ENCODE measurements at regions not wholly inside any gene's neighbourhood (a gene's known extent, or its start where the extent isn't known, plus 50 kb on each side); places are given as distances from the start of the nearest gene placed in this dataset.

- no peak for DNase-seq
Observed at GRCh38 chr7:41118486-41118885, 584.4 kb downstream of the INHBA start.

GRCh38 chr7:41117431-41117830, 585.5 kb downstream of the INHBA start:
- DNase-seq, result no peak

DNA sequence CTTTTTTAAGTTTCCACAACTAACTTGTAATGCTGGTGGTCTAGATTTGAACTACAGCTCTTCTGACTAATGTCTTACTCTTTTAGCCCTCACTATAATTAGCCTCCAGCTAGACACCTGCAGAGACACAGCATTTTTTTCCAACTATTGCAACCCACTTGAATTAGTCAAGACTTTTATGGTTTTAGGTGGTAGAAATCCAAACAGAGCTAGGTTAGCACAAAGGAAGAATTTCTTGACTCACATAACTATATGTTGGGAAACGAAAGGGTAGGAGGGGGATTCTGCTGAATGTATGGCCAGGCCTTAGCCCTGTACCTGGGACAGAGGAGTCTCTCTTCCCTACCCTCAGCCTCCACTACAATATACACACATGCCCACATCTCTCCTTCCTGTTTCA, 586.1 kb downstream of the INHBA start:
- DNase-seq, result no peak

- DNase-seq, result no peak
Observed at GRCh38 chr7:41116337-41116736, 586.6 kb downstream of the INHBA start.

DNA sequence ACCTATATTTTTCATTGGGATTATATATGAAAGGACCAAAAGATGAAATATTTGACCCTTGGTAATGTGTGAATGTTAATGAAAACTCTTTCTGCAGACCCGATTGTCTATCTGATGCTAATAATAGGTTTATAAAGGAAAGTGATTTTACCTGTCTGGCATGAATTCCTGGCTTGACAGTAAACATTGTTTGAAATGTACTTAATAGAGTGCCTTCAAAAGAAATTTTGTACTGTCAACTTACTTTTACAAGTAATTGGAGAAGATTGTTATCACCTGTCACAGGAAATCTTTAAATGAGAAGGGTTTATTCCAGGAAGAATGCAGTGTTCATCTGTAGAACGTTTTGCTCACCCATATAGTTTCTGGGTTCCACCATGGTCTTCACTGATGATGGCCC, 588.2 kb downstream of the INHBA start:
- no peak for DNase-seq

DNA sequence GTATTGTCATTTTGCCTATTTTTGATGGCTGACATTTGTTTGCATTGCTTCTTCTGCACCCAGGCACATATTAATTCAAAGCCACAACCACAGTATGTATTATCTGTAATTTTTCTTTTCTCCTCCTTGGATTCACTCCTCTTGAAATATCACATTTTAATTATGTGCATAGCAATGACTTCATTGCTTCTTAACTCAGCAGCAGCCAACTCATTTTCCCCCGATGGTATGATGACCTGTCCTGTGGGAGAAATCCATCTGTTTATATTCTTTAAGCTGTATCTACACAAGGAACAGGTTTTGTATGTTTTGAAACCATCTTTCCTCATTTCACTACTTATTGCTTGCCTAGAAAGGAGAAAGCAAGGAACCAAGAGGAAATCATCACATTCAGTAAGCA, 588.8 kb downstream of the INHBA start:
- no peak for DNase-seq

DNA sequence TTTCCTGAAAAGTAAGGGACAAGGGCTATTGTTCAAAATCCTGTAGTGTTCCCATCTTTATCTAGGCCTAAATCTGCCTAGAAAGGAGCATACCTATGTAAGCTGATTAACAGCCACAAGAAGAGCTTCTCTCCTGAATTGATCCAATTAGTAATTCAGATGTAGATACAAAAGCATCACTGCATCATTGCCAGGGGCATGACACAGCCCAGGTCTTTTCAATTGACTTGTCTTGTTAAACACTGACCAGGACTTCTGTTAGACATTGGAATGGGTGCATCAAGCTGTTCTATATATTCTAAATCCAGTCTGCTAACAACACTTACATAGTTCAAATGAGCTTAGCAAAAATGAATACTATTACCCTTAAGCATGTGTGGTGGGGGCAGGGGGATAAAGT, 589.2 kb downstream of the INHBA start:
- no peak for DNase-seq

- DNase-seq, result no peak
Observed at GRCh38 chr7:41110186-41110585, 592.7 kb downstream of the INHBA start.

DNA sequence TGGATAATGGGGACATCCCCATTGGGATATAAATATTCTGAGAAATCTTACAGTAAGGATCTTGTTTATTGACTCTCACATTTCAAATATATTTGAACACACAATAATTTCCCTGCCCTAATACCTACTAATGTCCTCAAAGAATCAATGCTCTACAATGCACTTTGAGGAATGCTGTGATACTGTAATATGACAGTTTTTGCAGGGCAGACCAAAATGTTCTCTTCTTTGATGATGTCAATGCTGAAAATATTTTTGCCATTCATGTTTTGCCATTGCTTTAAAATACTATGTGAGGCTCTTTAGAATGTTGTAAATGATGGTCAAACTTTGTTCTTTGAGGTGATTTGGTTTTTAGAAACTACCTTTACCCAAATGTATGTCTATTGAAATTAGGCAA, 594.1 kb downstream of the INHBA start:
- no peak for DNase-seq

DNA sequence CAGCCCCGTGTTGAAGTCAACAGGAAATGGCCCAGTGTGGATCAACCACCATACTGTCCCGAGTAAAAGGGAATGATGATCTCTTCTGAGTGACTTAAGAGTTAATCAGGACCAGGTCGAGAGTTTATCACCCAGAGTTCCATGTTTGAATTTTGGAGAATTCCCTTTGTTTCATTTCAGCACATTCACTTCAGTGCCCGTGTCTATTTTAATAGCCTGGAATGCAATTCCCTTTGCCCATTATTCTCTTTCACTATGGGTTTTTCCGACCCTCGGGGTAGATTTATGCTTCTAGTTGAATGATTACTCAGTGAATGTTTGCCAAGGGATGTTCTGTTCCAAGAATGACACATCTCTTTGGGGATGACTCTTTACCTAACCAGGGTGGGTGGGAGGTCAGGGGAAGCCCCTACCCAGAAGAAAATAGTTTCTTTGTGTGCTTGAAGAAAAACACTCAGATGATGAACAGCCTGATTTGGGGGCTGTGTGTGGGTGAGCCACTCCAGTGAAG, 594.9 kb downstream of the INHBA start:
- no peak for DNase-seq

- no peak for DNase-seq
Observed at GRCh38 chr7:41107330-41107937, 595.5 kb downstream of the INHBA start.

- no peak for DNase-seq
Observed at GRCh38 chr7:41104631-41105030, 598.3 kb downstream of the INHBA start.

- DNase-seq, result no peak
Observed at GRCh38 chr7:41103331-41103730, 599.6 kb downstream of the INHBA start.

- DNase-seq, result no peak
Observed at GRCh38 chr7:41098846-41099245, 604.0 kb downstream of the INHBA start.

DNA sequence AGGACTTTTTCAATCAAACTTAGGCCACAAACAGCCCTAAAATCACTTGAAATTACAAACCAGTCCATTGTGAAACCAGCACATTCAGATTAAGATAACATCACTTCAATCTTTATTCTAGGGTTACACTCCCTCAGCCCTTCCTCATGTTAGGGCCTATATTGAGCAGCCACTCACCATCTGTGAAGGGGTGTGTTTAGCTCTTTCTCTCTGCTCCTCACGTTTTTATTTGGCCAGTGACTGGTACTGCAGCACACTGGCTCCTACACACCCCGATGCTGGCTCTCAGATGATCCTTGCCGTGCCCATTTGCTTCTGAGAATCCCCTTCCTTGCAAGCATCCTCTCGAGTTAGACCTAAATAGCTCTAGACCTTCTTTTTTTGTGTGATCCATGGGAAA, 604.5 kb downstream of the INHBA start:
- DNase-seq, result no peak

- DNase-seq, result no peak
Observed at GRCh38 chr7:41097501-41097900, 605.4 kb downstream of the INHBA start.

DNA sequence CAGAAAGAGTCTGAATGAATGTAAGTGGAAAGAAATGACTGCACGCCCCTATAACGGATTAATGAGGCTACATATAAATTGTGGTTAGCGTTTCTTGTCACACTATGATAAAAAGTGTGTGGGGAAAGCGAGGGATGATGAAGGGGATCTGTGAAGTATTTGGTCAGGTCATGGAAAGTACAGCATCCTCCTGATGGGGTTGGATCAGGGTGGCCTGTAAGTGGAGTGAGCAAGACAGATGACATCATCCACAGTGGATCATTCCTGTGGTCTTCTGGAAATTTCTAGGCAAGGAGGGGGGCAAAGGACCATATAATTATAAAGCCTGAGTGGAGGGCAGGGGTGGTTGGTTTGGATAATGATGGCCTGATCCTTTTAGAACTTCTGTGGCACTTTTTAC, 606.0 kb downstream of the INHBA start:
- no peak for DNase-seq

- DNase-seq, result no peak
Observed at GRCh38 chr7:41093141-41093540, 609.7 kb downstream of the INHBA start.

DNA sequence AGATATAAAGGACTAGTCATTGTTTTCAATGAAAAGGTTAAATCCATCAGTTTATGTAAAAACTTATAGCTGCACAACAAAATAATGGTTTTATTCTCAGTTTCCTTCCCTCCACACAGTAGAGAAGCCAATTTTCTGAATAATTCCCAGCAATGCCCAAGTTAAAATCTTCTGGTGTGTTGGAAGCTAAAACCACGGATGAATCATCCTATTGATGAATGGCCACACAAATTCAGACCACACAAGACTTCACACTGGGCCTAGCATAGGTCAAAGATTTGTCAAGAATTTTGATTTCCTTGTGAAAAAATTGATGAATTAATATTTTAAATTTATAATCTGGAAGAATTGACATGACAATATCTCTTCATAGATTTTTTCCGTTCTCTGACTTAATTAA, 617.6 kb downstream of the INHBA start:
- DNase-seq, result no peak

DNA sequence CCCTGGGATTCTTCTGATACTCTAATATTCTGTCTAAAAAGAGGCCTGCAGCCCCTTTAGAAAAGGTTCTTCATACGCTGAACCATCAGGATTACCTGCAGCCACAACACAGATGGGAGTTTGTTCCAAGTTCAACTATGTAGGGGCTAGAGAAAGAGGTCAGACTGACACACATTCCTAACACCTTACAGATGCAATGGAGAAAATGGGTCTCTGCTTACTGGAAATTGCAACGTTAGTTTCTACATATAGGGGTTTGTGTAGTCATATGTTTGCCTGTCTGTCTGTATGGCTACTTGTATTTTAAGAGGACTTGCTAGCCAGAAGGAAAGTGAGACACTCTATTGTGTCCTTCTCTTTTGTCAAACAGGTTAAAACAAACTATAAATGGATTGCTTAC, 618.5 kb downstream of the INHBA start:
- DNase-seq, result no peak

DNA sequence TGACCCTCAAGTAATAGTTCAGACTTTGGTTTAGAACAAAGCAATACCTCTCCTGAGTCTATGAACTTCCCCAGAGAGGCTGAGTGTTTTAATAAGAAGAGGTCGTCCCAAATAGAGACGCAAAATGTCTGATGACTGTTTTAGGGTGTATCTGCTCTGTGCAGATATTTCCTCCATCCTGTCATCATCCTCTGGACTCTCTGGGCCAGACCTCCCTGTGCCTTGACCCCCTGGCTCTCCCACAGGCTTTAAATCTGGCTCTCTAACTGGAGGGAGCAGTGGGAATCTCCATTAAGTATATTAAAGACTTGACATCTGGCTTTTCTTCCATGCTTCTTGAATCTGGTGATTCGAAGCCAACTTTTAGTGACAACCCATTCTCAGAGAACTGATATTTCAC, 633.3 kb downstream of the INHBA start:
- no peak for DNase-seq

GRCh38 chr7:41067576-41067975, 635.3 kb downstream of the INHBA start:
- no peak for DNase-seq

GRCh38 chr7:41065663-41066062, 637.2 kb downstream of the INHBA start:
- DNase-seq, result no peak

GRCh38 chr7:41063116-41063515, 639.8 kb downstream of the INHBA start:
- DNase-seq, result no peak

DNA sequence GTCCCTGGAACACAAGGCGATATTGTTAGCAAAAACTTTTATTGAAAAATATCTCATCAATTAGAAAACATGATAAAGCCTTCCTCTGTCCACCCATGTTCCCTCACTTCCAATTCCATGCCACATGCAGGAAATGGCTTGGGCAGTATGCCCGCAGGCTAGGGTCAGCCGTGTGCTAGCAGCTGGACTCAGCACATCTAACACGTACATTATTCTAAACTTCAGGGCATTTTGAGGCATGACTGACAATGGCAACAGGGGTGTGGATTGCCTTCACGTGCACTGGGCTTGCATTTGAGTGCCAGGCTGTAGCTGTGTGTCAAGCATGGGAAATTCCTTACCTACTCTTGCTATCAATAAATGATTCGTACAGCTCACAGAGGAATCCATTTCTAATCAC, 642.1 kb downstream of the INHBA start:
- DNase-seq, result no peak

- no peak for DNase-seq
Observed at GRCh38 chr7:41059796-41060195, 643.1 kb downstream of the INHBA start.

Measured in CD4-positive, alpha-beta T cell treated with Interleukin-15 for 1 hour (primary cell).